ENCODE measurements at regions not wholly inside any gene's neighbourhood (a gene's known extent, or its start where the extent isn't known, plus 50 kb on each side); places are given as distances from the start of the nearest gene placed in this dataset.

- TF ChIP-seq, protein P1, sequence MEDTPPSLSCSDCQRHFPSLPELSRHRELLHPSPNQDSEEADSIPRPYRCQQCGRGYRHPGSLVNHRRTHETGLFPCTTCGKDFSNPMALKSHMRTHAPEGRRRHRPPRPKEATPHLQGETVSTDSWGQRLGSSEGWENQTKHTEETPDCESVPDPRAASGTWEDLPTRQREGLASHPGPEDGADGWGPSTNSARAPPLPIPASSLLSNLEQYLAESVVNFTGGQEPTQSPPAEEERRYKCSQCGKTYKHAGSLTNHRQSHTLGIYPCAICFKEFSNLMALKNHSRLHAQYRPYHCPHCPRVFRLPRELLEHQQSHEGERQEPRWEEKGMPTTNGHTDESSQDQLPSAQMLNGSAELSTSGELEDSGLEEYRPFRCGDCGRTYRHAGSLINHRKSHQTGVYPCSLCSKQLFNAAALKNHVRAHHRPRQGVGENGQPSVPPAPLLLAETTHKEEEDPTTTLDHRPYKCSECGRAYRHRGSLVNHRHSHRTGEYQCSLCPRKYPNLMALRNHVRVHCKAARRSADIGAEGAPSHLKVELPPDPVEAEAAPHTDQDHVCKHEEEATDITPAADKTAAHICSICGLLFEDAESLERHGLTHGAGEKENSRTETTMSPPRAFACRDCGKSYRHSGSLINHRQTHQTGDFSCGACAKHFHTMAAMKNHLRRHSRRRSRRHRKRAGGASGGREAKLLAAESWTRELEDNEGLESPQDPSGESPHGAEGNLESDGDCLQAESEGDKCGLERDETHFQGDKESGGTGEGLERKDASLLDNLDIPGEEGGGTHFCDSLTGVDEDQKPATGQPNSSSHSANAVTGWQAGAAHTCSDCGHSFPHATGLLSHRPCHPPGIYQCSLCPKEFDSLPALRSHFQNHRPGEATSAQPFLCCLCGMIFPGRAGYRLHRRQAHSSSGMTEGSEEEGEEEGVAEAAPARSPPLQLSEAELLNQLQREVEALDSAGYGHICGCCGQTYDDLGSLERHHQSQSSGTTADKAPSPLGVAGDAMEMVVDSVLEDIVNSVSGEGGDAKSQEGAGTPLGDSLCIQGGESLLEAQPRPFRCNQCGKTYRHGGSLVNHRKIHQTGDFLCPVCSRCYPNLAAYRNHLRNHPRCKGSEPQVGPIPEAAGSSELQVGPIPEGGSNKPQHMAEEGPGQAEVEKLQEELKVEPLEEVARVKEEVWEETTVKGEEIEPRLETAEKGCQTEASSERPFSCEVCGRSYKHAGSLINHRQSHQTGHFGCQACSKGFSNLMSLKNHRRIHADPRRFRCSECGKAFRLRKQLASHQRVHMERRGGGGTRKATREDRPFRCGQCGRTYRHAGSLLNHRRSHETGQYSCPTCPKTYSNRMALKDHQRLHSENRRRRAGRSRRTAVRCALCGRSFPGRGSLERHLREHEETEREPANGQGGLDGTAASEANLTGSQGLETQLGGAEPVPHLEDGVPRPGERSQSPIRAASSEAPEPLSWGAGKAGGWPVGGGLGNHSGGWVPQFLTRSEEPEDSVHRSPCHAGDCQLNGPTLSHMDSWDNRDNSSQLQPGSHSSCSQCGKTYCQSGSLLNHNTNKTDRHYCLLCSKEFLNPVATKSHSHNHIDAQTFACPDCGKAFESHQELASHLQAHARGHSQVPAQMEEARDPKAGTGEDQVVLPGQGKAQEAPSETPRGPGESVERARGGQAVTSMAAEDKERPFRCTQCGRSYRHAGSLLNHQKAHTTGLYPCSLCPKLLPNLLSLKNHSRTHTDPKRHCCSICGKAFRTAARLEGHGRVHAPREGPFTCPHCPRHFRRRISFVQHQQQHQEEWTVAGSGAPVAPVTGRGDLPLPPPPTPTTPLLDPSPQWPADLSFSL (CRISPR knock-in tag; IDR thresholded peaks at IDR 0.05): 0 out of 2 replicates have a peak, but pooled peaks have one; percentile 12
- no peak for TF ChIP-seq CHD4 (IDR thresholded peaks at IDR 0.05; ENCODE audit: borderline replicate concordance, low read length)
- TF ChIP-seq ATF7 (IDR thresholded peaks at IDR 0.05): no peak
- TF ChIP-seq ATF7 (CRISPR knock-in tag; IDR thresholded peaks at IDR 0.05): no peak
- TF ChIP-seq HOXA3 (CRISPR knock-in tag; IDR thresholded peaks at IDR 0.05): peak; percentile 42
- TF ChIP-seq ZSCAN21 (CRISPR knock-in tag; IDR thresholded peaks at IDR 0.05; ENCODE audit: borderline replicate concordance): no peak
- TF ChIP-seq ZFYVE20 (CRISPR knock-in tag; IDR thresholded peaks at IDR 0.05; ENCODE audit: borderline replicate concordance, low read depth): no peak
- peak; percentile 36; the same call in 1 of the 2 replicates for TF ChIP-seq ZNF124 (CRISPR knock-in tag; IDR thresholded peaks at IDR 0.05)
- no peak for TF ChIP-seq ZNF441 (CRISPR knock-in tag; IDR thresholded peaks at IDR 0.05; ENCODE audit: borderline replicate concordance)
- no peak for TF ChIP-seq ZBTB7A (CRISPR knock-in tag; IDR thresholded peaks at IDR 0.05)
- TF ChIP-seq, protein P2, sequence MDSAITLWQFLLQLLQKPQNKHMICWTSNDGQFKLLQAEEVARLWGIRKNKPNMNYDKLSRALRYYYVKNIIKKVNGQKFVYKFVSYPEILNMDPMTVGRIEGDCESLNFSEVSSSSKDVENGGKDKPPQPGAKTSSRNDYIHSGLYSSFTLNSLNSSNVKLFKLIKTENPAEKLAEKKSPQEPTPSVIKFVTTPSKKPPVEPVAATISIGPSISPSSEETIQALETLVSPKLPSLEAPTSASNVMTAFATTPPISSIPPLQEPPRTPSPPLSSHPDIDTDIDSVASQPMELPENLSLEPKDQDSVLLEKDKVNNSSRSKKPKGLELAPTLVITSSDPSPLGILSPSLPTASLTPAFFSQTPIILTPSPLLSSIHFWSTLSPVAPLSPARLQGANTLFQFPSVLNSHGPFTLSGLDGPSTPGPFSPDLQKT (CRISPR knock-in tag; IDR thresholded peaks at IDR 0.05; ENCODE audit: borderline replicate concordance): no peak
- TF ChIP-seq ZNF766 (CRISPR knock-in tag; IDR thresholded peaks at IDR 0.05; ENCODE audit: borderline replicate concordance): no peak
- TF ChIP-seq, protein P3, sequence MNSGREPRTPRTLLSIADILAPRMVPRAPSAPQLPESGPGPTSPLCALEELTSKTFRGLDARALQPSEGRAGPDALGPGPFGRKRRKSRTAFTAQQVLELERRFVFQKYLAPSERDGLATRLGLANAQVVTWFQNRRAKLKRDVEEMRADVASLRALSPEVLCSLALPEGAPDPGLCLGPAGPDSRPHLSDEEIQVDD (CRISPR knock-in tag; IDR thresholded peaks at IDR 0.05; ENCODE audit: borderline replicate concordance): no peak
- no peak for TF ChIP-seq POLR2AphosphoS2 (IDR thresholded peaks at IDR 0.05; ENCODE audit: low read depth, low read length)
- TF ChIP-seq ZC3H13 (CRISPR knock-in tag; IDR thresholded peaks at IDR 0.05): no peak; the same call in 1 of the 2 replicates
- no peak for TF ChIP-seq GMEB1 (CRISPR knock-in tag; IDR thresholded peaks at IDR 0.05; ENCODE audit: borderline replicate concordance)
- TF ChIP-seq ZNF549 (CRISPR knock-in tag; IDR thresholded peaks at IDR 0.05): no peak
- TF ChIP-seq ZNF326 (CRISPR knock-in tag; IDR thresholded peaks at IDR 0.05; ENCODE audit: borderline replicate concordance): no peak
- TF ChIP-seq ZBTB7B (CRISPR knock-in tag; IDR thresholded peaks at IDR 0.05): peak; percentile 11; the same call in 1 of the 2 replicates
- no peak; the same call in 1 of the 2 replicates for TF ChIP-seq PHF21A (CRISPR knock-in tag; IDR thresholded peaks at IDR 0.05)
Observed at GRCh38 chr6:167678102-167679101, 148.3 kb upstream of the AFDN start (continued).
